ENCODE measurements at regions not wholly inside any gene's neighbourhood (a gene's known extent, or its start where the extent isn't known, plus 50 kb on each side); places are given as distances from the start of the nearest gene placed in this dataset.
"Not testable (repeated sequence)": the region's sequence is repeated elsewhere in the genome, so short reads cannot be mapped to it uniquely, and the experiment has no call there.

- DNase-seq (ENCODE audit: low spot score): no peak
Observed at GRCh38 chr5:54821445-54822323, 163.7 kb downstream of the ESM1 start.

GRCh38 chr5:54820346-54821134 lies 164.9 kb downstream of the ESM1 start:
- DNase-seq (ENCODE audit: low spot score): no peak

- no peak for DNase-seq (ENCODE audit: low spot score)
Observed at GRCh38 chr5:54807421-54807820, 178.0 kb downstream of the ESM1 start.

DNA sequence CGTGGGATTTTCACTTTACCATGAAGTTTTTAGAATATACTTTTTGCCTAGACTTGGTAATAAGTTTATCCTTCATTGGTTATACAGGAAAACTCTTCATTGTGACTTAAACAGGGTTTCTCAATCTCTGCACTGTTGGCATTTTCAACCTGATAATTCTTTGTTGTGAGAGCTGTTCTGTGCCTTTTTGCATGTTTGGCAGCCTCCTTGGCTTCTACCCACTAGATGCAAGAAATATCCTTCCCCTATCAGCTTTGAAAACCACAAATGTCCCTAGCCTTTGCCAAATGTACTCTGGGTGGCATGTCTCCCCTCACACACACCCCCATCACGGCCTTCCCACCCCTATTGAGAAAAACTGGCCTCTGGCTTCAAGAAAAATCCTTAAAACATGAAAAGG lies 180.9 kb downstream of the ESM1 start:
- DNase-seq (ENCODE audit: low spot score): no peak

- no peak for DNase-seq (ENCODE audit: low spot score)
Observed at GRCh38 chr5:54804086-54804485, 181.3 kb downstream of the ESM1 start.

DNA sequence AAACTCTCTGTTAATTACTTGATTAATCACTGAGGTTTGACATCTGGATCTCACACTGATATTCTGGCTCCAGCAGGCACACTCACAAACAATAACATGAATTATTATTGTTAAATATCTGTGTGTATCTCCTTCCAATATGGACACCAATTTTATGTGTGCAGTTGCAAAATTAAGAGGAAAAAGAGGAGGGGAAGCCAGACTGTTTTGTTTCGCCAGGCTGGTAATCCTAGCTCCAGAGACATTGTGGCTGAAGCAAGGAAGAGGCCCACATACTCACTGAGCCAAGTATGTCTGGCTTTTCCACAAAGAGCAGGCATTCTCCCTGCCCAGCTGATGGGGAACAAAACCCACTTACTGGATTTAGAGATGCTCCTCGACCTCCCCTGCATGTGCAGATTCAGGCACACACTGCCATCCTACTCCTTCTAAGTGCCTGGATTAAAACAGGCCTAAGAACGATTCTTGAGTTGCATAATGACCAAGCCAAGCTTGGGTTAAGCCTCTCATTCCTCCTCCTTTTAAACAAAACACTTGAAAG lies 181.9 kb downstream of the ESM1 start:
- DNase-seq (ENCODE audit: low spot score): no peak

GRCh38 chr5:54799645-54800044 lies 185.7 kb downstream of the ESM1 start:
- no peak for DNase-seq (ENCODE audit: low spot score)

GRCh38 chr5:54795777-54796176 lies 189.6 kb downstream of the ESM1 start:
- no peak for DNase-seq (ENCODE audit: low spot score)

DNA sequence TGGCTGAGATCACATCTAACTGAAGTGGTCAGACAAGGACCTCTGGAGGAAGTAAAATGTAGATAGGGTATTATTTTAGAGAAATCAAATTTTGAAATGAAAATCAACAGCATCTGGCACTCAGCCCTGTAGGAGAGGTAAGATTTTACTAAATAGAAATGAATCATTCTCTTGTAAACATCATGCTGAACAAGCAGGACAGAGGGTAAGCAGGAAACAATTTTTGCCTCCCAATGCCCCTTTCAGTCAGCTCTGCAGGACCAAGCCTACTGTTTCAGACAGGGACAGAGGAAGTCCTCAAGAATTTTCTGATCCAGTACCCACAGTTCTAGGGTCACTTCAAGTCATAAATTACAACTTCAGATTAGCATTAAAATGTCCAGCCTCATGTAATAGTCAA lies 190.1 kb downstream of the ESM1 start:
- DNase-seq (ENCODE audit: low spot score): no peak

GRCh38 chr5:54794135-54794975 lies 191.0 kb downstream of the ESM1 start:
- DNase-seq (ENCODE audit: low spot score): no peak

DNA sequence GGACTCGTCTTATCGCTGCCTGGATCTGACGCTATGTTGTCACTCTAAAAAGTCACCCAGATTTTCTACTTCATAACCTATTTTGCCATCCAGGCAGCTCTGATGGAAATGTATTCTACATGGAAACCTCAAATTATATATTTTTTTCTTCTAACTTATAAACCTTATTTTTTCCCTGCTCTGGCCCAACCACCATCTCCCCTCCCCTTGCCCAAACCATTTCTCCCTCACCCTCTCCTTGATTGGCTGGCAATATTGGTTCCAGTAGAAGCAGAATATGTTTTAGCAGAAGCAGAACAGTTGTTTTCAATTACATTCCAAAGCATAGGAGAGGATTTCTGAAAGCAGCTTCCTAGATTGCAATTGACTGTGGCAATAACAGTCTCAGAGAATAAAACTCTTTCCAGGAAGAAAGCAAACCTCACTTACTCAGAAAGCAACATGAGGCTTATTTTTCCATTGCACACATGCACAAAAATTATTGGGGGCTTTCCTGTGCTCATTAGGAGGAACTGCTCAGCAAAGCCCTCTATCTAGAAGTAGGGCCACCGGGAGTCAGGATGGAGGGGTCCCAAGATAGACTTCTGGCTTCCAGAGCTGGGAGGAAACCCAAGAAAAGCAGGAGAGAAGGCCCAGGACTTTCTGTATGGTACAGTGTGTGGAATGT lies 191.8 kb downstream of the ESM1 start:
- DNase-seq (ENCODE audit: low spot score): no peak

DNA sequence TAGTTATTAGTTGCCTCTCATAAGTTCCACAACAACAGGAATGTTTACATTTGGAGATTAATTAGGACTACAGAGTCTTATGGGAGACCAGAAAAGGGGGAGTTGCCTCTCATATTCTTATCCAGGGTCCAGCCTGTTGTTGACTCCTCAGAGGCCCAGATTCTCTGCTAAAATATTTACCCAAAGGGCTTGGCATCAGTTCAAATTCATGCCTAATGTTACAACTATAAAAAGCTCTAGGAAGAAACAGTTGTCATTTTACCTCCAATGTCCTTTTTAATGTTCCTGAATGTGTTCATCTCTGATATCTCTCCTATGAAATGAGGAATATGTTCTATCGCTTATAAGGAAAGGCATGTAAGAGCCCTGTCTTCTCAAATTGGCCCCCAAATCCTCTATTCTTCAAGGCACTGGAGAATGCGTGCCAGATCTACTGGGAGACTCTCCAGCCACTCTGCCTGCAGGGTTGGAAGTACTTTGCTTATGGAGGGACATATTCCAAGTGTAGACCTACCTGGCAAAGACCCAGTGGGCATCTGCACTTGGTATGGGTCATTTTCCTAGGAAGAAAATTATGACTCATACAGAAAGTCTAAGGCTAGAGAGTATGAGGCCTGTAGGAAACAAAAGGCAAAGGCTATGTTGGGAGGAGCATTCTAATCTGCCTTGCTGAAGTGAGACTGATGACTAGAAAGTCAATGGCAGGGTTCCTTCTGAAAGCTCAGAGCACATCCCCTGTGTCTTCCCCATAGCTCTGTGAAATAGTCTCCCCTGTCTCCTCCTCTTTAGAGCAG lies 192.6 kb downstream of the ESM1 start:
- DNase-seq (ENCODE audit: low spot score): no peak

- DNase-seq (ENCODE audit: low spot score): not testable (repeated sequence)
Observed at GRCh38 chr5:54787910-54788309, 197.5 kb downstream of the ESM1 start.

GRCh38 chr5:54785729-54786591 lies 199.4 kb downstream of the ESM1 start:
- DNase-seq (ENCODE audit: low spot score): peak; percentile 75

- no peak for DNase-seq (ENCODE audit: low spot score)
Observed at GRCh38 chr5:54778783-54779182, 206.6 kb downstream of the ESM1 start.

- no peak for DNase-seq (ENCODE audit: low spot score)
Observed at GRCh38 chr5:54775645-54776044, 209.7 kb downstream of the ESM1 start.

DNA sequence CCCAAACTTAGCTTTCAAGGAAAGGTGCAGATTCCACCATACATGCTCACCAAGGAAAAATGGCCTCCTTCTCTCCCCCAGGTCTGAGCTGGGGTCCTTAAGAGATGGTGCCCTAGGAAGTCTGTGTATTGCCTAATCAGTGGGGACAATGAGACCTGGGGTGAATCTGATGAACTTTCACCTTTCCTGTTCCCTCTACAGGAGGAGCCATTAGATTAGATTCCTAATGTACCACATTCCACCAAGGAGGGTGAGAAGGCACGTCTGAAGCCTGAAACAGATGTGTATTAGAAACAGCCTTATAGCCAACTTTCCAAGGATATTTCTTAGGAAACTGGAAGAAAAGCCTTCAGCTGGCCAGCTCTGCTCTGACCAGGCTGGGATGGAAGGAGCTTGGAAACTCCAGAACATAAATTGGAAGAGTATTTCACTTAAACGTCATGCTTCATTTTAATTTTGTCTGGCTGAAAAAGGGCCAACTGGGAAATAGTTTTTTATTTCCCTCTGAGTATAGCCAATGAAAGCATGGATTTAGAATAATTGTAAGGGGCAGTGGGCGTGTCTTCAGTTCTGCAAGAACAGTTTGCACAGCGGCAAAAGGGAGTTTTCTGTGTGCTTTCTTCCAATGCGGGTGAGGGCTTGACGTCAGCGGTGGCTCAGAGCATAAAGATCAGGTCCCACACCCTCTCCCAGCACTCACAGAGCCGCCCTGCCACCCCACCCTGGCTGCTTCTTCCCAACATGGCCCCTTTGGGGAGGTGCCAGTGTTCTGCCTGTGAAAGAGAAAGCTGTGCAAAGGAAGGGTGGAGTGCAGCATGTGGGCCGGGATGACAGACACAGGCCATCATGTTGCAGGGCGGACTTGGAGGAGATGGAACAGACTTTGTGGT lies 210.9 kb downstream of the ESM1 start:
- DNase-seq (ENCODE audit: low spot score): no peak

- DNase-seq (ENCODE audit: low spot score): no peak
Observed at GRCh38 chr5:54772684-54773083, 212.7 kb downstream of the ESM1 start.

- DNase-seq (ENCODE audit: low spot score): no peak
Observed at GRCh38 chr5:54772231-54772630, 213.2 kb downstream of the ESM1 start.
